ENCODE measurements at regions not wholly inside any gene's neighbourhood (a gene's known extent, or its start where the extent isn't known, plus 50 kb on each side); places are given as distances from the start of the nearest gene placed in this dataset.

DNA sequence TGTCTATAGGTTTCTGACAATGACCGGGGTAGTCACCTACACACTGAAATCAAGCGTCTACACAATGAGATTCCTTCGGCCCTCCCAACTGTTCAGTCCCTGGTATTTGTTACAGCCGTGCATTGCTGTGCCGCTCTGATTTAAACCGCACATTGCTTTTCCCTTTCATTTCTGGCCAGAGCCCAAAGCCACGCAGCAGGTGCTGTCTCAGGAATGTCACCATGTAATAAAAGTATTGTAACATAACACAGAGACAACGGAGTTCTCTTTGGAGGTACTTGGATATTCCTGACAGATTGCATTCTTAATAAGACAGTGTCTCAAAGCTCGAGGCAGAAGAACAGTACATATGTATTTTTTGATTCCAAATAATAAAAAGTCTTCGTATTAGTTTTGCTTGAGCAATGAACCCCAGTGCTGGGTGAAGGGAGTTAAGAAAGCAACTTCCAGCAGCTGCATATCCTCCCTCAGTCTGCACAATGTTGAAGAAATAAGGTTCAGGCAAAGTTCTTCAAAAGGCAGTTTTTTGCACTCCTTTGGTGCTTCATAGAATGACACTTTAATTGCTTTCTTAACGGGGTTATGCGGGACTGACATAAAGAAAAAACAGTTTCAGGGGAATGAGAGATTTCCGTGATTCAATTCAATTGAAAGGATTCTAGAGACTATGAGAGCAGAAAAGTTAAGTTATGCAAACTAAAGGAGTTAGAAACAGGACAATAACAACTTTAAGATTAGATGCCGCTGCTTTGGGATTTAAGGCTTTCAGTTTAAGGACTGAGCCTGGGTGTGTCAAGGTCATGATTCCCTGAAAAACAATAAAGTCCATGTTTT lies 288.7 kb upstream of the FLRT2 start:
- Histone ChIP-seq H3K9me3 (no peaks in the 10 kb centered on the region), H3K36me3 (no peaks in the 10 kb centered on the region), H3K27ac (peak overlapping the region in 1 of 12 donors; percentile 37), H3K27me3 (no peaks in the 10 kb centered on the region), H3K4me3 (peak overlapping the region in 2 of 12 donors; percentile 15 to 27), H3K4me1 (peaks cover 0 to 12% (median 5%) of the 10 kb centered on the region in 12 donors)
- ATAC-seq, result no peak
- intact Hi-C loops (cut with DNase I), result no loop called here
- DNase-seq, result no peak
- WGBS, 4 donors, result 33 to 46% (median 40%) methylated on average over 14 of the region's 14 CpGs
- TF ChIP-seq POLR2A (IDR thresholded peaks at IDR 0.05), result no peak
- TF ChIP-seq, protein P1, sequence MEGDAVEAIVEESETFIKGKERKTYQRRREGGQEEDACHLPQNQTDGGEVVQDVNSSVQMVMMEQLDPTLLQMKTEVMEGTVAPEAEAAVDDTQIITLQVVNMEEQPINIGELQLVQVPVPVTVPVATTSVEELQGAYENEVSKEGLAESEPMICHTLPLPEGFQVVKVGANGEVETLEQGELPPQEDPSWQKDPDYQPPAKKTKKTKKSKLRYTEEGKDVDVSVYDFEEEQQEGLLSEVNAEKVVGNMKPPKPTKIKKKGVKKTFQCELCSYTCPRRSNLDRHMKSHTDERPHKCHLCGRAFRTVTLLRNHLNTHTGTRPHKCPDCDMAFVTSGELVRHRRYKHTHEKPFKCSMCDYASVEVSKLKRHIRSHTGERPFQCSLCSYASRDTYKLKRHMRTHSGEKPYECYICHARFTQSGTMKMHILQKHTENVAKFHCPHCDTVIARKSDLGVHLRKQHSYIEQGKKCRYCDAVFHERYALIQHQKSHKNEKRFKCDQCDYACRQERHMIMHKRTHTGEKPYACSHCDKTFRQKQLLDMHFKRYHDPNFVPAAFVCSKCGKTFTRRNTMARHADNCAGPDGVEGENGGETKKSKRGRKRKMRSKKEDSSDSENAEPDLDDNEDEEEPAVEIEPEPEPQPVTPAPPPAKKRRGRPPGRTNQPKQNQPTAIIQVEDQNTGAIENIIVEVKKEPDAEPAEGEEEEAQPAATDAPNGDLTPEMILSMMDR (IDR thresholded peaks at IDR 0.05), result no peak

DNA sequence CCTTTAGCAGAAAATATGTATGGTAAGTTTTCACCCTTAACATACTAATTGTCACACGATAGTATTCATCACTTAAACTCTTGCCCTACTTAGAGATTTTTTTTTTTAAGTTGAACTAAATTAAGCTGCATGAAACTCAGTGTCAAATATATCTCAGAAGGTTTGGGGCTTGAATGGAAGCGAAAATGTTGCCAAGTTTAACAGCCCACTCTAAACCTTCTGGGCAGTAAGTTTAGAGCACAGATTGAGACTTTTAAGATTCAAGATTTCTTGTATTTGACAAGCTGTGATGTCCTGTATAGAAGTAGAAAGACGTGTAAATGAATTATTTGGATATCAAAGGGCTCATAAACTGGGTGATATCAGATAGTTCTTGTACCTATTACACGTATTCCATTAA lies 287.3 kb upstream of the FLRT2 start:
- TF ChIP-seq POLR2A (IDR thresholded peaks at IDR 0.05), result no peak
- TF ChIP-seq, protein P1 (IDR thresholded peaks at IDR 0.05), result no peak
- Histone ChIP-seq H3K4me3 (no peak overlapping the region), H3K9me3 (no peaks in the 10 kb centered on the region), H3K27ac (no peak overlapping the region), H3K27me3 (no peaks in the 10 kb centered on the region), H3K36me3 (no peaks in the 10 kb centered on the region), H3K4me1 (peaks cover 0 to 12% (median 5%) of the 10 kb centered on the region in 12 donors)
- DNase-seq (no peak), ATAC-seq (no peak)
- intact Hi-C loops (cut with DNase I), result no loop called here
- WGBS, 4 donors, result 58 to 64% (median 60%) methylated on average over 4 of the region's 4 CpGs

DNA sequence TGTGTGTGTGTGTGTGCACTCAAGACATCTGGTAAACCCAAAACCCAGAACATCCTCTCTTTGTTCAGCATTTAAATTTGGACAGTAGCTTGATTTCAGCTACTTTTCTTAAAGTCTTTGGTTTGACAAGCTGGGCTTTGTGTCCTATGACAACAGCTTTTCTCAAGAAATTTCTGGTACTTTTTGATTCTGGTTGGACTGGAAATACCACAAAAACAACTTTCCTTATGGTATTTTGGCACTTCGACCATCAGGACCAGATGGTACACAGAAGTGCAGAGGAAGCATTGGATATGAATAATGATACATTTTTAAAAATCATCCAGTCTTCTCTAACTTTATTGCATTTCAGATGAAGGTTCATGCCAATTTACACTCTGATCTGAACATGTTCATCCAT lies 286.6 kb upstream of the FLRT2 start:
- Histone ChIP-seq H3K4me1 (peaks cover 0 to 12% (median 5%) of the 10 kb centered on the region in 12 donors), H3K27ac (no peak overlapping the region), H3K36me3 (no peaks in the 10 kb centered on the region), H3K4me3 (no peak overlapping the region), H3K9me3 (no peaks in the 10 kb centered on the region), H3K27me3 (no peaks in the 10 kb centered on the region)
- WGBS, 4 donors, result 81 to 86% (median 83%) methylated on average over 1 of the region's 1 CpG
- ATAC-seq, result no peak
- intact Hi-C loops (cut with DNase I), result no loop called here
- TF ChIP-seq, protein P1 (IDR thresholded peaks at IDR 0.05), result no peak
- TF ChIP-seq POLR2A (IDR thresholded peaks at IDR 0.05), result no peak
- DNase-seq, result no peak

GRCh38 chr14:85247071-85247470 lies 282.9 kb upstream of the FLRT2 start:
- Histone ChIP-seq H3K27me3 (no peaks in the 10 kb centered on the region), H3K36me3 (no peaks in the 10 kb centered on the region), H3K27ac (no peak overlapping the region), H3K9me3 (no peaks in the 10 kb centered on the region), H3K4me3 (no peak overlapping the region), H3K4me1 (peaks cover 0 to 7% (median 0%) of the 10 kb centered on the region in 12 donors)
- TF ChIP-seq POLR2A (IDR thresholded peaks at IDR 0.05), result no peak
- TF ChIP-seq, protein P1 (IDR thresholded peaks at IDR 0.05), result no peak
- intact Hi-C loops (cut with DNase I), result no loop called here
- WGBS, 4 donors, result 95 to 98% (median 97%) methylated on average over 3 of the region's 3 CpGs
- DNase-seq, result no peak
- no peak for ATAC-seq
